PC-9 (cell line): ENCODE measurements at regions not wholly inside any gene's neighbourhood (a gene's known extent, or its start where the extent isn't known, plus 50 kb on each side); places are given as distances from the start of the nearest gene placed in this dataset.

ENCODE experiments used
- BruUV-seq: library from RNA; stranded (reverse); fragments of 400-500 nt; replicated peaks from 2 replicates; lab custom pipeline; 2021; lab: Mats Ljungman, UMichigan
- CTCF ChIA-PET: fragments of 300-600 bp; sonication (Branson Sonifier 250); formaldehyde crosslinking; loops from one replicate; lab custom pipeline; 2022; ENCODE audit warnings: antibody characterized with exemption; lab: Charles Lee
- POLR2A ChIA-PET: fragments of 300-600 bp; sonication (Branson Sonifier 250); formaldehyde crosslinking; loops from one replicate; lab custom pipeline; 2022; ENCODE audit warnings: antibody characterized with exemption; ENCODE audit not compliant: unreplicated experiment; lab: Charles Lee
- DNase-seq, 2 experiments: peaks; one replicate each; pipeline versions ENCODE4 v3.0.0 to v3.0.0-alpha.2; 2015 to 2022; ENCODE audit warnings: mixed read lengths in 1 of 2
- H2AFZ ChIP-seq: fragments of 200-600 bp; sonication (generic); 2 replicates; pipeline ENCODE4 v1.8.1; 2017; ENCODE audit warnings: antibody characterized with exemption
- H3F3A ChIP-seq: fragments of 200-600 bp; sonication (generic); 2 replicates; pipeline ENCODE4 v1.8.1; 2017; ENCODE audit warnings: antibody characterized with exemption, mild to moderate bottlenecking, low read depth; ENCODE audit not compliant: insufficient read depth
- H3K27ac ChIP-seq: fragments of 200-600 bp; sonication (generic); 2 replicates; pipeline ENCODE4 v1.6.1; 2016; ENCODE audit warnings: mixed run types
- H3K27me3 ChIP-seq: fragments of 200-600 bp; sonication (generic); 2 replicates; pipeline ENCODE4 v1.6.1; 2016; ENCODE audit warnings: low read depth, mixed run types; ENCODE audit not compliant: insufficient read depth
- H3K36me3 ChIP-seq: fragments of 200-600 bp; sonication (generic); 2 replicates; pipeline ENCODE4 v1.6.1; 2016; ENCODE audit warnings: low read depth, mixed run types
- H3K4me1 ChIP-seq: fragments of 200-600 bp; sonication (generic); replicated peaks from 2 replicates; pipeline ENCODE4 v1.6.1; 2016; ENCODE audit warnings: mixed run types; ENCODE audit not compliant: insufficient read depth
- H3K4me2 ChIP-seq: fragments of 200-600 bp; sonication (generic); 2 replicates; pipeline ENCODE4 v1.6.1; 2017; ENCODE audit warnings: mixed run types
- H3K4me3 ChIP-seq: fragments of 200-600 bp; sonication (generic); 2 replicates; pipeline ENCODE4 v1.6.1; 2016; ENCODE audit warnings: mixed run types
- H3K79me2 ChIP-seq: fragments of 200-600 bp; sonication (generic); 2 replicates; pipeline ENCODE4 v1.6.1; 2017; ENCODE audit warnings: low read depth, mixed run types
- H3K9me2 ChIP-seq: fragments of 200-600 bp; sonication (generic); 2 replicates; pipeline ENCODE4 v1.8.1; 2017; ENCODE audit warnings: mild to moderate bottlenecking; ENCODE audit not compliant: insufficient read depth
- H3K9me3 ChIP-seq: fragments of 200-600 bp; sonication (generic); 2 replicates; pipeline ENCODE4 v1.8.1; 2016; ENCODE audit warnings: low read depth; ENCODE audit not compliant: insufficient read depth
- H4K20me1 ChIP-seq: fragments of 200-600 bp; sonication (generic); 2 replicates; pipeline ENCODE4 v1.8.1; 2017; ENCODE audit not compliant: insufficient read depth
- CTCF ChIP-seq: fragments of 200-600 bp; sonication (generic); conservative IDR thresholded peaks from 2 replicates; pipeline ENCODE4 v1.6.1; 2017; ENCODE audit warnings: mixed run types, antibody characterized with exemption, mild to moderate bottlenecking, moderate library complexity
- EZH2 ChIP-seq: fragments of 200-600 bp; sonication (generic); IDR thresholded peaks from 2 replicates; pipeline ENCODE4 v1.8.0; 2017; ENCODE audit warnings: antibody characterized with exemption, low read depth
- intact Hi-C: fragments of 100-400 bp; cut with micrococcal nuclease; formaldehyde crosslinking; loops from one replicate; pipeline ENCODE4 v1.10.0; 2022; ENCODE audit not compliant: unreplicated experiment

- no peak overlapping the region for H3K4me3 ChIP-seq
- H3K4me2 ChIP-seq = no peak overlapping the region
- no peaks in the 10 kb centered on the region for H4K20me1 ChIP-seq
- intact Hi-C loops = no loop called here
- no peaks in the 10 kb centered on the region for H3K9me3 ChIP-seq
- no peaks in the 10 kb centered on the region for H3K9me2 ChIP-seq
- no peaks in the 10 kb centered on the region for H3K36me3 ChIP-seq
- no peak overlapping the region for H3K27ac ChIP-seq
- H3K27me3 ChIP-seq = no peaks in the 10 kb centered on the region
- no peak for DNase-seq
- ChIA-PET CTCF (no interaction called here), POLR2A (no interaction called here)
- no peaks in the 10 kb centered on the region for H3K79me2 ChIP-seq
- TF ChIP-seq EZH2 = no peak
- TF ChIP-seq CTCF = no peak
- H3F3A ChIP-seq = no peaks in the 10 kb centered on the region
- no peaks in the 10 kb centered on the region for H3K4me1 ChIP-seq
- H2AFZ ChIP-seq = no peak overlapping the region
- no TSS peak for BruUV-seq
These were observed 160.6 kb upstream of the SPRY2 start for GRCh38 chr13:80501556-80501955.

- H3K4me3 ChIP-seq = no peak overlapping the region
- H3K4me1 ChIP-seq = no peaks in the 10 kb centered on the region
These were observed 158.8 kb upstream of the SPRY2 start for GRCh38 chr13:80499536-80500290.

GRCh38 chr13:80498433-80498832, 157.5 kb upstream of the SPRY2 start:
- H3F3A ChIP-seq = no peaks in the 10 kb centered on the region
- CTCF ChIA-PET = no interaction called here
- H3K79me2 ChIP-seq = no peaks in the 10 kb centered on the region
- H3K27ac ChIP-seq = no peak overlapping the region
- POLR2A ChIA-PET = no interaction called here
- H3K4me3 ChIP-seq = no peak overlapping the region
- H3K9me2 ChIP-seq = no peaks in the 10 kb centered on the region
- no peaks in the 10 kb centered on the region for H3K9me3 ChIP-seq
- no peaks in the 10 kb centered on the region for H3K4me1 ChIP-seq
- H3K36me3 ChIP-seq = no peaks in the 10 kb centered on the region
- no TSS peak for BruUV-seq
- intact Hi-C loops = no loop called here
- H4K20me1 ChIP-seq = no peaks in the 10 kb centered on the region
- H2AFZ ChIP-seq = no peak overlapping the region
- H3K4me2 ChIP-seq = no peak overlapping the region
- H3K27me3 ChIP-seq = no peaks in the 10 kb centered on the region
- TF ChIP-seq EZH2 (no peak), CTCF (no peak)
- no peak for DNase-seq

More at GRCh38 chr13:80499536-80500290, 158.8 kb upstream of the SPRY2 start:
- POLR2A ChIA-PET = no interaction called here
- H3K27ac ChIP-seq = no peak overlapping the region
- H2AFZ ChIP-seq = no peak overlapping the region
- H3K4me2 ChIP-seq = no peak overlapping the region
- TF ChIP-seq EZH2 (no peak), CTCF (no peak)
- CTCF ChIA-PET = no interaction called here
- H3F3A ChIP-seq = no peaks in the 10 kb centered on the region
- intact Hi-C loops = no loop called here
- H4K20me1 ChIP-seq = no peaks in the 10 kb centered on the region
- H3K79me2 ChIP-seq = no peaks in the 10 kb centered on the region
- BruUV-seq = no TSS peak
- H3K9me2 ChIP-seq = no peaks in the 10 kb centered on the region
- no peaks in the 10 kb centered on the region for H3K36me3 ChIP-seq
- DNase-seq = no peak
- no peaks in the 10 kb centered on the region for H3K9me3 ChIP-seq
- H3K27me3 ChIP-seq = no peaks in the 10 kb centered on the region
